HG03135 (cell line): ENCODE measurements at regions not wholly inside any gene's neighbourhood (a gene's known extent, or its start where the extent isn't known, plus 50 kb on each side); places are given as distances from the start of the nearest gene placed in this dataset.

ENCODE experiments used
- ATAC-seq: cut with Tn5 transposase; IDR thresholded peaks from one replicate; pipeline ENCODE4 v1.9.1; 2021; ENCODE audit warnings: mild to moderate bottlenecking, moderate library complexity; ENCODE audit not compliant: unreplicated experiment

- ATAC-seq = no peak
These were observed 166.4 kb upstream of the ADGRL2 start for GRCh38 chr1:81634294-81634693.

GRCh38 chr1:81619156-81619555, 181.6 kb upstream of the ADGRL2 start:
- ATAC-seq = no peak

GRCh38 chr1:81618376-81618775, 182.4 kb upstream of the ADGRL2 start:
- ATAC-seq = no peak

- no peak for ATAC-seq
These were observed 183.3 kb upstream of the ADGRL2 start for GRCh38 chr1:81617308-81617967.

- ATAC-seq = no peak
These were observed 186.9 kb upstream of the ADGRL2 start for GRCh38 chr1:81613803-81614202.

- no peak for ATAC-seq
These were observed 192.8 kb upstream of the ADGRL2 start for GRCh38 chr1:81607924-81608323.

GRCh38 chr1:81607086-81607485, 193.6 kb upstream of the ADGRL2 start:
- ATAC-seq = no peak

- no peak for ATAC-seq
These were observed 194.1 kb upstream of the ADGRL2 start for GRCh38 chr1:81606656-81607055.

GRCh38 chr1:81605023-81605422, 195.7 kb upstream of the ADGRL2 start:
- ATAC-seq = no peak

- no peak for ATAC-seq
These were observed 199.7 kb upstream of the ADGRL2 start for GRCh38 chr1:81600878-81601622.

GRCh38 chr1:81600363-81600762, 200.4 kb upstream of the ADGRL2 start:
- no peak for ATAC-seq

- ATAC-seq = no peak
These were observed 202.1 kb upstream of the ADGRL2 start for GRCh38 chr1:81598623-81599022.

GRCh38 chr1:81597720-81598426, 202.9 kb upstream of the ADGRL2 start:
- ATAC-seq = no peak

- ATAC-seq = no peak
These were observed 204.4 kb upstream of the ADGRL2 start for GRCh38 chr1:81596341-81596740.

GRCh38 chr1:81594206-81594605, 206.5 kb upstream of the ADGRL2 start:
- ATAC-seq = no peak

- ATAC-seq = no peak
These were observed 208.5 kb upstream of the ADGRL2 start for GRCh38 chr1:81592233-81592632.

GRCh38 chr1:81590171-81590570, 210.6 kb upstream of the ADGRL2 start:
- ATAC-seq = no peak

- no peak for ATAC-seq
These were observed 212.6 kb upstream of the ADGRL2 start for GRCh38 chr1:81588149-81588548.

GRCh38 chr1:81587426-81587825, 213.3 kb upstream of the ADGRL2 start:
- no peak for ATAC-seq

GRCh38 chr1:81585371-81585770, 215.4 kb upstream of the ADGRL2 start:
- no peak for ATAC-seq

- ATAC-seq = no peak
These were observed 216.3 kb upstream of the ADGRL2 start for GRCh38 chr1:81584398-81584797.

GRCh38 chr1:81583878-81584277, 216.9 kb upstream of the ADGRL2 start:
- no peak for ATAC-seq
